ENCODE measurements at regions not wholly inside any gene's neighbourhood (a gene's known extent, or its start where the extent isn't known, plus 50 kb on each side); places are given as distances from the start of the nearest gene placed in this dataset.

DNA sequence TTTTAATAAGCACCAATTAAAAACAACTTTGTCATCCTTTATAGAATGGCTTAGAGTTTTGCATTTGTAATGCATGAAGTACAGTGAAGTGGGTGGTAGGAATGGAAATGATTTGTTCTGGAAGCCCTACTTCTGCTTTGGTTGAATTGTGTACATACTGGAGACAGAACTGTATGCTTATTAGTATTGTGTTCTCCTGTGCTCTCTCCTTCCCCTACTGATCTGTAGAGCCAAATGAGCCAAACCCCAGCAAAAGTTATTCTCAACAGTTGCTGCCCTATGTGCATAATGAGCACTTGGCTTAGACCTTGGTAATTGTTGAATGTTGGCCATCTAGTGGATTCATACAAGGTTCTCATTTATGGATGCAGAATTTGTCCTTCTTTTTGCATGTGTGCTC is 916.1 kb downstream of the GALC start:
- no peaks in the 10 kb centered on the region for H3K9me3 ChIP-seq
- TF ChIP-seq, protein P1, sequence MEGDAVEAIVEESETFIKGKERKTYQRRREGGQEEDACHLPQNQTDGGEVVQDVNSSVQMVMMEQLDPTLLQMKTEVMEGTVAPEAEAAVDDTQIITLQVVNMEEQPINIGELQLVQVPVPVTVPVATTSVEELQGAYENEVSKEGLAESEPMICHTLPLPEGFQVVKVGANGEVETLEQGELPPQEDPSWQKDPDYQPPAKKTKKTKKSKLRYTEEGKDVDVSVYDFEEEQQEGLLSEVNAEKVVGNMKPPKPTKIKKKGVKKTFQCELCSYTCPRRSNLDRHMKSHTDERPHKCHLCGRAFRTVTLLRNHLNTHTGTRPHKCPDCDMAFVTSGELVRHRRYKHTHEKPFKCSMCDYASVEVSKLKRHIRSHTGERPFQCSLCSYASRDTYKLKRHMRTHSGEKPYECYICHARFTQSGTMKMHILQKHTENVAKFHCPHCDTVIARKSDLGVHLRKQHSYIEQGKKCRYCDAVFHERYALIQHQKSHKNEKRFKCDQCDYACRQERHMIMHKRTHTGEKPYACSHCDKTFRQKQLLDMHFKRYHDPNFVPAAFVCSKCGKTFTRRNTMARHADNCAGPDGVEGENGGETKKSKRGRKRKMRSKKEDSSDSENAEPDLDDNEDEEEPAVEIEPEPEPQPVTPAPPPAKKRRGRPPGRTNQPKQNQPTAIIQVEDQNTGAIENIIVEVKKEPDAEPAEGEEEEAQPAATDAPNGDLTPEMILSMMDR (IDR thresholded peaks at IDR 0.05): no peak
- H3K9ac ChIP-seq (ENCODE audit: low read depth in 2 of 2, low read length in 2 of 2): no peak overlapping the region
- intact Hi-C loops (cut with DNase I): no loop called here
- H3K27ac ChIP-seq: no peak overlapping the region
- H3K4me1 ChIP-seq: no peaks in the 10 kb centered on the region
- H3K36me3 ChIP-seq: no peaks in the 10 kb centered on the region
- H3K27me3 ChIP-seq: no peaks in the 10 kb centered on the region
- no peak overlapping the region for H3K4me3 ChIP-seq
- DNase-seq: no peak

DNA sequence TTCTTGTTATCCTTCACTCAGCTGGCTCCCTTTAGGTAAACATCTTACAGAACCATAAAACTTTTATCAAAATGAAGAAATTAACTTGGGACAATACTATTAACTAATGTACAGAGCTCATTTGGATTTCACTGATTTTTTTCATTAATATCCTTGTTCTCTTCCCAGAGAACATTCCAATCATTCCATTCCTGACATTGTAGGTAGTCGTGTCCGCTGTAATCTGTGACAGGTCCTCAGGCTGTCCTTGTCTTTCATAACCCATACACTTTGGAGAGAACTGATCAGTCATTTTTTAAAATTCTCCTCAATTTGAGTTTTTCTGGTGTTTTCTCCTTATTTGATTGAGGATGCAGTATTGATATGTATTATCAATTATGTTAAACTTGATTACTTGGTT is 916.8 kb downstream of the GALC start:
- DNase-seq: no peak
- intact Hi-C loops (cut with DNase I): no loop called here
- Histone ChIP-seq H3K9ac (ENCODE audit: low read depth in 2 of 2, low read length in 2 of 2) (no peak overlapping the region), H3K27ac (no peak overlapping the region), H3K27me3 (no peaks in the 10 kb centered on the region), H3K36me3 (no peaks in the 10 kb centered on the region), H3K4me1 (no peaks in the 10 kb centered on the region), H3K9me3 (no peaks in the 10 kb centered on the region), H3K4me3 (no peak overlapping the region)
- TF ChIP-seq, protein P1 (IDR thresholded peaks at IDR 0.05): no peak

DNA sequence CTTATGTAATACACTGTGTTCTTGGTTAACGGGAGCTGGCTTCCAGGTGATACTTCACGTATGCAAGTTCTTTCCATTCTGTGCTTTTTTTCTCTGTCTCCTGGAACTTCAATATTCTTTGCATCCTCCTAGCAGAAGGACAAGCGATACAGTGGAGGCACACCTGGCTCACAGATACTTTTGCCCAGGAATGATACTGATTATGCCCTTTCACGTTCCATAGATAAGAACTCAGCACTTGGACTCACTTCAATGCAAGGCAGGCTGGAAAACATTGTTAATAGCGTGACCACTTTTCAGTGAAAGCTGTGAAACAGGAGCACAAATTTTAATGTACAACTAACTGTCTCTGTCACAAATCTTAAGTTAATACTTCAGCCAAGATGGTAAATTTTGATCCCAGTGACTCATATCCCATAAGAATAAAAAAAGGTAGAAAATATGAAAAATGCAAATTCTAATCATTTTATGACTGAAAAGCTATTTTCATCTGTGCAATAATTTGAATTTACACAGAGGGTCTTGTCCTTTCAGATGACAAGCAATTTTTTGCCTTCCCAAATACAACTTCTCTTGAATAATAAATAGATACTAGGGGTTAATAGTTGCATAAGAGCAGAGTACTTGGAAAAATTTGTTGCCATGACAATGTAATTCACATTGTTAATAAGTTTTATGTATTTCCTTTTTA is 919.0 kb downstream of the GALC start:
- intact Hi-C loops (cut with DNase I): no loop called here
- H3K4me1 ChIP-seq: no peaks in the 10 kb centered on the region
- H3K9me3 ChIP-seq: no peaks in the 10 kb centered on the region
- H3K4me3 ChIP-seq: no peak overlapping the region
- H3K27me3 ChIP-seq: no peaks in the 10 kb centered on the region
- H3K27ac ChIP-seq: no peak overlapping the region
- TF ChIP-seq, protein P1 (IDR thresholded peaks at IDR 0.05): no peak
- no peaks in the 10 kb centered on the region for H3K36me3 ChIP-seq
- no peak for DNase-seq
- H3K9ac ChIP-seq (ENCODE audit: low read depth in 2 of 2, low read length in 2 of 2): no peak overlapping the region

DNA sequence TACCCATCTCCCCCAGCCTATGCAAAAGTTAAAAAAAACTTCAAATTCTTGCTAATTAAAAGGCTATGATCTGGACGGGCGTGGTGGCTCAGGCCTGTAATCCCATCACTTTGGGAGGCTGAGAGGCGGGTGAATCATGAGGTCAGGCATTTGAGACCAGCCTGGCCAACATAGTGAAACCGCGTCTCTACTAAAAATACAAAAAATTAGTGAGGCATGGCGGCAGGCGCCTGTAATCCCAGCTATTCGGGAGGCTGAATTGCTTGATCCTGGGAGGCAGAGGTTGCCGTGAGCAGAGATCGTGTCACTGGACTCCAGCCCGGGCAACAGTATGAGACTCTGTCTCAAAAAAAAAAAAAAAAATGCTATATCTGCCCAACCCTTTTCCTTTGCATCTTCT is 925.4 kb downstream of the GALC start:
- no peak for DNase-seq
- Histone ChIP-seq H3K9ac (ENCODE audit: low read depth in 2 of 2, low read length in 2 of 2) (no peak overlapping the region), H3K27me3 (no peaks in the 10 kb centered on the region), H3K4me3 (no peak overlapping the region), H3K36me3 (no peaks in the 10 kb centered on the region), H3K27ac (no peak overlapping the region), H3K4me1 (no peaks in the 10 kb centered on the region), H3K9me3 (no peaks in the 10 kb centered on the region)
- intact Hi-C loops (cut with DNase I): no loop called here
- TF ChIP-seq, protein P1 (IDR thresholded peaks at IDR 0.05): no peak

DNA sequence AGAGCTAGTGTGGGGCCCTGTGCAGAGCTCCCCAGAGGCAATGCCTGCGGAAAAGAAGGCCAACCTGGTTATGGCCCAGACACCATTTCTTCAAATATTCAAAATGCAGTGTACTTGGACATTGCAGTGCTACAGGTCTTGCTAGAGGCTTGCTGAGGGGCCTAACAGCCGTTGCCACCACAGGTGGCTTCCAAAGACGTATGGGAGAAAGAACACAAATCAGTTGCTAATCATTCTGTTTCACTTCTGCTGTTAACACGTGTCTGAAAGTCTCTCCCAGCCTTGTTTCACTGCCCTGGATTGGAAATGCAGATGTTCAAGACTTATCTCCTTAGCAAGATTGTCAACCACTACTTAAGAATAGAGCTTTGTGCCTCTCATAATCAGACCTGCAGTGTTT is 925.9 kb downstream of the GALC start:
- Histone ChIP-seq H3K9me3 (no peaks in the 10 kb centered on the region), H3K27me3 (no peaks in the 10 kb centered on the region), H3K9ac (ENCODE audit: low read depth in 2 of 2, low read length in 2 of 2) (no peak overlapping the region), H3K4me1 (no peaks in the 10 kb centered on the region), H3K27ac (no peak overlapping the region), H3K36me3 (no peaks in the 10 kb centered on the region), H3K4me3 (no peak overlapping the region)
- DNase-seq: no peak
- TF ChIP-seq, protein P1 (IDR thresholded peaks at IDR 0.05): no peak
- intact Hi-C loops (cut with DNase I): no loop called here

Data from colonic mucosa (tissue), 4 donors.